ENCODE measurements at regions not wholly inside any gene's neighbourhood (a gene's known extent, or its start where the extent isn't known, plus 50 kb on each side); places are given as distances from the start of the nearest gene placed in this dataset.

GRCh38 chr10:133028956-133029355 is 58.8 kb upstream of the ADGRA1 start:
- no peak for TF ChIP-seq CTCF (conservative IDR thresholded peaks at IDR 0.05 in 1 of 2, IDR thresholded peaks at IDR 0.05 in 1 of 2; ENCODE audit: extremely low read depth in 1 of 2, insufficient read depth in 1 of 2, low read depth in 1 of 2, low read length in 2 of 2)
- TF ChIP-seq EZH2 (IDR thresholded peaks at IDR 0.05; ENCODE audit: borderline replicate concordance, low read length): no peak
